Neural crest cell (in vitro differentiated cells): ENCODE measurements at regions not wholly inside any gene's neighbourhood (a gene's known extent, or its start where the extent isn't known, plus 50 kb on each side); places are given as distances from the start of the nearest gene placed in this dataset.

ENCODE experiments used
- DNase-seq: peaks from one replicate; pipeline ENCODE4 v3.0.0; 2021; ENCODE audit warnings: low read depth, mixed read lengths, low spot score
- H3K27ac Mint-ChIP-seq: one replicate; pipeline ENCODE4 v1.8.0; 2021; ENCODE audit warnings: mild to moderate bottlenecking, mixed read lengths; ENCODE audit not compliant: unreplicated experiment
- H3K27me3 Mint-ChIP-seq: 2 replicates; pipeline ENCODE4 v1.8.0; 2021; ENCODE audit warnings: low read depth, mild to moderate bottlenecking, mixed read lengths
- H3K36me3 Mint-ChIP-seq: 2 replicates; pipeline ENCODE4 v1.8.0; 2021; ENCODE audit warnings: low read depth, mild to moderate bottlenecking, mixed read lengths
- H3K4me1 Mint-ChIP-seq: 2 replicates; pipeline ENCODE4 v1.8.0; 2021; ENCODE audit warnings: mixed read lengths
- H3K4me3 Mint-ChIP-seq: one replicate; pipeline ENCODE4 v1.8.0; 2021; ENCODE audit warnings: mild to moderate bottlenecking, mixed read lengths
- H3K9me3 Mint-ChIP-seq: 2 replicates; pipeline ENCODE4 v1.8.0; 2021; ENCODE audit warnings: mixed read lengths
- TF ChIP-seq, protein P1 (sequence below): fragments of 200-600 bp; sonication (generic); conservative IDR thresholded peaks from 2 replicates; pipeline ENCODE4 v1.5.0; 2021; ENCODE audit warnings: antibody characterized with exemption, mild to moderate bottlenecking

- Mint-ChIP-seq H3K36me3 (peaks cover 5% of the 10 kb centered on the region), H3K27me3 (no peaks in the 10 kb centered on the region), H3K4me1 (no peaks in the 10 kb centered on the region), H3K27ac (no peak overlapping the region), H3K4me3 (no peak overlapping the region), H3K9me3 (peaks cover 10% of the 10 kb centered on the region)
- TF ChIP-seq, protein P1, sequence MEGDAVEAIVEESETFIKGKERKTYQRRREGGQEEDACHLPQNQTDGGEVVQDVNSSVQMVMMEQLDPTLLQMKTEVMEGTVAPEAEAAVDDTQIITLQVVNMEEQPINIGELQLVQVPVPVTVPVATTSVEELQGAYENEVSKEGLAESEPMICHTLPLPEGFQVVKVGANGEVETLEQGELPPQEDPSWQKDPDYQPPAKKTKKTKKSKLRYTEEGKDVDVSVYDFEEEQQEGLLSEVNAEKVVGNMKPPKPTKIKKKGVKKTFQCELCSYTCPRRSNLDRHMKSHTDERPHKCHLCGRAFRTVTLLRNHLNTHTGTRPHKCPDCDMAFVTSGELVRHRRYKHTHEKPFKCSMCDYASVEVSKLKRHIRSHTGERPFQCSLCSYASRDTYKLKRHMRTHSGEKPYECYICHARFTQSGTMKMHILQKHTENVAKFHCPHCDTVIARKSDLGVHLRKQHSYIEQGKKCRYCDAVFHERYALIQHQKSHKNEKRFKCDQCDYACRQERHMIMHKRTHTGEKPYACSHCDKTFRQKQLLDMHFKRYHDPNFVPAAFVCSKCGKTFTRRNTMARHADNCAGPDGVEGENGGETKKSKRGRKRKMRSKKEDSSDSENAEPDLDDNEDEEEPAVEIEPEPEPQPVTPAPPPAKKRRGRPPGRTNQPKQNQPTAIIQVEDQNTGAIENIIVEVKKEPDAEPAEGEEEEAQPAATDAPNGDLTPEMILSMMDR = no peak
- DNase-seq = no peak
Measured at GRCh38 chrX:15087747-15088146, 182.1 kb downstream of the ASB9 start.

DNA sequence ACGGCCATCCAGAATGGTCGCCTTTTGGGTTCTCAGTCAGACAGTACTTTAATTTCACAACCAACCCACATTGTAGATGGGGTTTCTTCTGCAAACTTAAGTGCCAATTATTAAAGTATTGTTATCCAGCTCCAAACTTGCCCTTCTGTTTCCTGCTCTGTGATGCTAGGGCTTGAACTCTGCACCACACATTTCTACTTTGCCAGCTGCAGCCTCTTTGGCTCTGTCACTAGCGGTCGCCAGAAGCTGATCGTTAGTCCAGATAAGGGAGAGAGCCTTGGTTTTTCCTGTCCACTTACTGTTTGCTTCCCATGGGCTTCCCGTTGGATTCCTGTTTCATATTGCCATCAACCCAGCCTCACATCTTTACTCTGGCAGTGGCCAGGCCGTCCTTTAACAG lies 196.6 kb downstream of the ASB9 start:
- no peak overlapping the region for H3K4me3 Mint-ChIP-seq
- no peaks in the 10 kb centered on the region for H3K4me1 Mint-ChIP-seq
- H3K9me3 Mint-ChIP-seq = no peaks in the 10 kb centered on the region
- TF ChIP-seq, protein P1 = no peak
- no peaks in the 10 kb centered on the region for H3K36me3 Mint-ChIP-seq
- H3K27me3 Mint-ChIP-seq = no peaks in the 10 kb centered on the region
- no peak for DNase-seq
- no peak overlapping the region for H3K27ac Mint-ChIP-seq

DNA sequence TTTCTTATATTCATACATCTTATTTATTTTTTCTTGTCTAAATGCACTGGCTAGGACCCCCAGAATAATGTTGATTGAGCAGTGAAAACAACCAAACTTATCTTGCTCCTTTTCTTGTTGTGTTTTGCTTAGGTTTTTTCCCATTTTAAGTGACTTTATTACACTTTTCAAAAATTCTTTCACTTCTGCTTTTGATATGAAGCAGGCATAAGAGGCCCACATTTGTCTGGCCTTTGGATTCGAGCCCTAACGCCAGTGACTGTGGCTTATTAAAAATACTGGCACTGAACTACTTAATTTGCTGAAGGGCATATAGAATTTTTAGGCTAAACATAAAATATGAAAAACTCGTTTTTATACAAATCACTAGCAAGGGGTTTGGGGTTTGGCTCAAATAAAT lies 197.0 kb downstream of the ASB9 start:
- H3K27ac Mint-ChIP-seq = no peak overlapping the region
- no peaks in the 10 kb centered on the region for H3K4me1 Mint-ChIP-seq
- no peak overlapping the region for H3K4me3 Mint-ChIP-seq
- no peak for DNase-seq
- no peaks in the 10 kb centered on the region for H3K36me3 Mint-ChIP-seq
- TF ChIP-seq, protein P1 = no peak
- no peaks in the 10 kb centered on the region for H3K9me3 Mint-ChIP-seq
- H3K27me3 Mint-ChIP-seq = no peaks in the 10 kb centered on the region

GRCh38 chrX:15072259-15072658 lies 197.6 kb downstream of the ASB9 start:
- Mint-ChIP-seq H3K9me3 (no peaks in the 10 kb centered on the region), H3K36me3 (no peaks in the 10 kb centered on the region), H3K27me3 (no peaks in the 10 kb centered on the region), H3K27ac (no peak overlapping the region), H3K4me3 (no peak overlapping the region), H3K4me1 (no peaks in the 10 kb centered on the region)
- DNase-seq = no peak
- TF ChIP-seq, protein P1 = no peak

GRCh38 chrX:15059474-15059873 lies 186.3 kb downstream of the MOSPD2 start:
- no peak for DNase-seq
- Mint-ChIP-seq H3K9me3 (peaks cover 7% of the 10 kb centered on the region), H3K4me3 (no peak overlapping the region), H3K27me3 (no peaks in the 10 kb centered on the region), H3K36me3 (no peaks in the 10 kb centered on the region), H3K4me1 (no peaks in the 10 kb centered on the region), H3K27ac (no peak overlapping the region)
- TF ChIP-seq, protein P1 = no peak

GRCh38 chrX:15056044-15056443 lies 182.8 kb downstream of the MOSPD2 start:
- Mint-ChIP-seq H3K36me3 (peaks cover 2% of the 10 kb centered on the region), H3K27ac (no peak overlapping the region), H3K4me1 (no peaks in the 10 kb centered on the region), H3K4me3 (no peak overlapping the region), H3K27me3 (no peaks in the 10 kb centered on the region), H3K9me3 (peaks cover 8% of the 10 kb centered on the region)
- no peak for DNase-seq
- TF ChIP-seq, protein P1 = no peak
